IMR-90 (cell line): ENCODE measurements at regions not wholly inside any gene's neighbourhood (a gene's known extent, or its start where the extent isn't known, plus 50 kb on each side); places are given as distances from the start of the nearest gene placed in this dataset.
A peak's percentile ranks its signal among the peaks of the same experiment; 100 is the strongest.

Experiments used
- ATAC-seq: fragments of 200-7000 bp; cut with Tn5 transposase; 2 replicates; pipeline ENCODE4 v1.9.1; 2020; ENCODE audit warnings: low read depth, mild to moderate bottlenecking, moderate library complexity
- BruUV-seq: library from RNA; stranded (reverse); fragments of 400-500 nt; replicated peaks from 2 replicates; lab custom pipeline; 2021; lab: Mats Ljungman, UMichigan
- CTCF ChIA-PET: fragments of 300-600 bp; formaldehyde crosslinking; extraction: SDS; loops from one replicate; lab custom pipeline; 2021; ENCODE audit warnings: antibody characterized with exemption; lab: Yijun Ruan, JAX
- POLR2A ChIA-PET: fragments of 300-600 bp; sonication (Branson Sonifier 250); formaldehyde crosslinking; loops from one replicate; lab custom pipeline; 2022; ENCODE audit warnings: antibody characterized with exemption; ENCODE audit not compliant: unreplicated experiment; lab: Charles Lee
- DNase-seq: peaks from one replicate; pipeline ENCODE4 v3.0.0; 2013
- H2AFZ ChIP-seq: replicated peaks from 2 replicates; pipeline ENCODE3; 2013; ENCODE audit warnings: low read length, mild to moderate bottlenecking; ENCODE audit not compliant: poor library complexity
- H2AK5ac ChIP-seq: 2 replicates; pipeline ENCODE4 v1.6.1; 2013; ENCODE audit warnings: low read depth, low read length, inconsistent platforms
- H2AK9ac ChIP-seq: replicated peaks from 2 replicates; pipeline ENCODE3; 2013; ENCODE audit warnings: mild to moderate bottlenecking, low read depth, low read length, moderate library complexity; ENCODE audit not compliant: poor library complexity
- H2BK120ac ChIP-seq: 2 replicates; pipeline ENCODE4 v1.6.1; 2013; ENCODE audit warnings: low read depth, low read length, inconsistent platforms
- H2BK15ac ChIP-seq: 3 replicates; pipeline ENCODE4 v1.6.1; 2013; ENCODE audit warnings: low read depth, low read length, inconsistent platforms
- H2BK20ac ChIP-seq: 2 replicates; pipeline ENCODE4 v1.6.1; 2013; ENCODE audit warnings: low read depth, mild to moderate bottlenecking, inconsistent platforms, low read length, moderate library complexity
- H2BK5ac ChIP-seq: 2 replicates; pipeline ENCODE4 v1.6.1; 2013; ENCODE audit warnings: mild to moderate bottlenecking, low read depth, low read length, inconsistent platforms; ENCODE audit not compliant: poor library complexity, severe bottlenecking
- H3K14ac ChIP-seq: replicated peaks from 2 replicates; pipeline ENCODE4 v1.6.1; 2013; ENCODE audit warnings: low read depth, low read length, inconsistent platforms
- H3K18ac ChIP-seq: 2 replicates; pipeline ENCODE4 v1.6.1; 2013; ENCODE audit warnings: low read depth, low read length, control low read depth
- H3K23ac ChIP-seq: 2 replicates; pipeline ENCODE4 v1.6.1; 2013; ENCODE audit warnings: low read depth, low read length, inconsistent platforms
- H3K27ac ChIP-seq: 2 replicates; pipeline ENCODE4 v1.5.1; 2013; ENCODE audit warnings: mild to moderate bottlenecking, control low read depth, low read length; ENCODE audit not compliant: insufficient read depth
- H3K27me3 ChIP-seq: 2 replicates; pipeline ENCODE4 v1.6.1; 2013; ENCODE audit warnings: low read length; ENCODE audit not compliant: control insufficient read depth, insufficient read depth
- H3K36me3 ChIP-seq: 2 replicates; pipeline ENCODE4 v1.6.1; 2013; ENCODE audit warnings: low read length, mixed read lengths; ENCODE audit not compliant: control insufficient read depth, insufficient read depth
- H3K4ac ChIP-seq: 2 replicates; pipeline ENCODE4 v1.6.1; 2013; ENCODE audit warnings: low read depth, low read length, inconsistent platforms
- H3K4me1 ChIP-seq: 2 replicates; pipeline ENCODE4 v1.6.1; 2013; ENCODE audit warnings: low read length, mixed read lengths; ENCODE audit not compliant: control insufficient read depth, insufficient read depth
- H3K4me2 ChIP-seq: 2 replicates; pipeline ENCODE4 v1.6.1; 2013; ENCODE audit warnings: low read depth, mild to moderate bottlenecking, control low read depth, low read length, moderate library complexity
- H3K4me3 ChIP-seq: 2 replicates; pipeline ENCODE4 v1.5.1; 2013; ENCODE audit warnings: low read depth, mild to moderate bottlenecking, control low read depth, low read length, moderate library complexity; ENCODE audit not compliant: insufficient read depth
- H3K56ac ChIP-seq: 2 replicates; pipeline ENCODE4 v1.6.1; 2013; ENCODE audit warnings: low read length, inconsistent platforms; ENCODE audit not compliant: insufficient read depth; ENCODE audit errors: extremely low read depth
- H3K79me1 ChIP-seq, 2 experiments: 2 replicates each; pipeline ENCODE4 v1.6.1; 2013; ENCODE audit warnings: low read length in 2 of 2, inconsistent platforms in 1 of 2, low read depth in 1 of 2
- H3K9ac ChIP-seq: 2 replicates; pipeline ENCODE4 v1.6.1; 2013; ENCODE audit warnings: low read depth, low read length, control low read depth
- H3K9me1 ChIP-seq: 2 replicates; pipeline ENCODE4 v1.6.1; 2013; ENCODE audit warnings: low read length, inconsistent platforms; ENCODE audit not compliant: insufficient read depth
- H3K9me3 ChIP-seq: 2 replicates; pipeline ENCODE4 v1.6.1; 2013; ENCODE audit warnings: low read length; ENCODE audit not compliant: control insufficient read depth, insufficient read depth
- H4K20me1 ChIP-seq: 2 replicates; pipeline ENCODE4 v1.6.1; 2013; ENCODE audit warnings: low read length, inconsistent platforms; ENCODE audit not compliant: insufficient read depth
- H4K5ac ChIP-seq: 2 replicates; pipeline ENCODE4 v1.6.1; 2013; ENCODE audit warnings: mild to moderate bottlenecking, low read depth, low read length, control low read depth
- H4K8ac ChIP-seq, 2 experiments: 2 replicates each; pipeline ENCODE4 v1.6.1; 2013; ENCODE audit warnings: low read depth in 2 of 2, low read length in 2 of 2, control low read depth in 1 of 2, inconsistent platforms in 1 of 2
- H4K91ac ChIP-seq: 2 replicates; pipeline ENCODE4 v1.6.1; 2013; ENCODE audit warnings: low read depth, low read length, inconsistent platforms; ENCODE audit not compliant: insufficient read depth
- CEBPB ChIP-seq: IDR thresholded peaks from 2 replicates; pipeline ENCODE4 v1.6.1; 2012; ENCODE audit warnings: low read depth, low read length, improper control_type of control experiment
- FOS ChIP-seq: fragments of 150-350 bp; IDR thresholded peaks from 2 replicates; pipeline ENCODE4 v1.6.1; 2016; ENCODE audit warnings: low read depth, low read length
- MAFK ChIP-seq: IDR thresholded peaks from 2 replicates; pipeline ENCODE4 v1.6.1; 2012; ENCODE audit warnings: low read depth, low read length, improper control_type of control experiment
- NFE2L2 ChIP-seq: fragments of 150-350 bp; IDR thresholded peaks from 2 replicates; pipeline ENCODE4 v1.6.1; 2016; ENCODE audit warnings: low read depth, mild to moderate bottlenecking, low read length
- RCOR1 ChIP-seq: IDR thresholded peaks from 2 replicates; pipeline ENCODE4 v1.6.1; 2012; ENCODE audit warnings: mild to moderate bottlenecking, low read length, improper control_type of control experiment; ENCODE audit not compliant: insufficient replicate concordance
- WGBS, 2 experiments: methylation state at CpG; one replicate each; pipeline versions ENCODE4 v1.1.5 to v1.1.7; 2013; ENCODE audit warnings: missing lambda C conversion rate in 2 of 2; ENCODE audit not compliant: insufficient read length in 1 of 2; ENCODE audit errors: extremely low coverage in 2 of 2; 5-methylcytosine and 5-hydroxymethylcytosine counted together
- dilution Hi-C: fragments of 300-500 bp; cut with HindIII; formaldehyde crosslinking; loops from one replicate; pipeline ENCODE4 v1.14.3; 2018; ENCODE audit warnings: low sequenced_read_pairs; ENCODE audit not compliant: unreplicated experiment
- in situ Hi-C: fragments of 300-500 bp; cut with MboI; formaldehyde crosslinking; loops from 3 replicates; pipeline ENCODE4 v1.14.3; 2019; ENCODE audit warnings: low sequenced_read_pairs, inconsistent platforms, mixed read lengths
- intact Hi-C: fragments of 100-400 bp; cut with micrococcal nuclease; formaldehyde crosslinking; loops from 2 replicates; pipeline ENCODE4 v1.10.0; 2022
- TF ChIP-seq, protein P1 (sequence below): conservative IDR thresholded peaks from 2 replicates; pipeline ENCODE4 v1.5.1; 2012; ENCODE audit warnings: mild to moderate bottlenecking, low read depth, low read length, improper control_type of control experiment

- peak overlapping the region; percentile 95 for H2BK5ac ChIP-seq
- H3K4me1 ChIP-seq: peaks cover 19% of the 10 kb centered on the region
- no peak overlapping the region for H3K4me3 ChIP-seq
- H3K9me3 ChIP-seq: peaks cover 8% of the 10 kb centered on the region
- H3K27me3 ChIP-seq: no peaks in the 10 kb centered on the region
- peak overlapping the region; percentile 100 for H2BK120ac ChIP-seq
- peak; percentile 26; the same call in 1 of the 2 replicates for TF ChIP-seq MAFK
- TF ChIP-seq, protein P1, sequence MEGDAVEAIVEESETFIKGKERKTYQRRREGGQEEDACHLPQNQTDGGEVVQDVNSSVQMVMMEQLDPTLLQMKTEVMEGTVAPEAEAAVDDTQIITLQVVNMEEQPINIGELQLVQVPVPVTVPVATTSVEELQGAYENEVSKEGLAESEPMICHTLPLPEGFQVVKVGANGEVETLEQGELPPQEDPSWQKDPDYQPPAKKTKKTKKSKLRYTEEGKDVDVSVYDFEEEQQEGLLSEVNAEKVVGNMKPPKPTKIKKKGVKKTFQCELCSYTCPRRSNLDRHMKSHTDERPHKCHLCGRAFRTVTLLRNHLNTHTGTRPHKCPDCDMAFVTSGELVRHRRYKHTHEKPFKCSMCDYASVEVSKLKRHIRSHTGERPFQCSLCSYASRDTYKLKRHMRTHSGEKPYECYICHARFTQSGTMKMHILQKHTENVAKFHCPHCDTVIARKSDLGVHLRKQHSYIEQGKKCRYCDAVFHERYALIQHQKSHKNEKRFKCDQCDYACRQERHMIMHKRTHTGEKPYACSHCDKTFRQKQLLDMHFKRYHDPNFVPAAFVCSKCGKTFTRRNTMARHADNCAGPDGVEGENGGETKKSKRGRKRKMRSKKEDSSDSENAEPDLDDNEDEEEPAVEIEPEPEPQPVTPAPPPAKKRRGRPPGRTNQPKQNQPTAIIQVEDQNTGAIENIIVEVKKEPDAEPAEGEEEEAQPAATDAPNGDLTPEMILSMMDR: 0 out of 2 replicates have a peak, but pooled peaks have one; percentile 0
- TF ChIP-seq RCOR1: peak; percentile 17
- TF ChIP-seq CEBPB: peak; percentile 41; the same call in 1 of the 2 replicates
- TF ChIP-seq NFE2L2: no peak
- peak; percentile 55; the same call in 1 of the 2 replicates for TF ChIP-seq FOS
- ChIA-PET POLR2A (no interaction called here), CTCF (interaction anchor here (1.1 to 2.1 kb wide), 2 partner anchors 26 to 172 kb away, joined by 4 to 9 read pairs; no protein-coding TSS in a partner anchor)
- no peaks in the 10 kb centered on the region for H4K20me1 ChIP-seq
- ATAC-seq (peak; percentile 91), DNase-seq (peak; percentile 99)
- peaks cover 13% of the 10 kb centered on the region for H3K9me1 ChIP-seq
- H3K18ac ChIP-seq: peak overlapping the region; percentile 94
- H3K56ac ChIP-seq: peak overlapping the region; percentile 78
- peak overlapping the region; percentile 25 to 97; a peak in 3 of 4 replicates for H4K8ac ChIP-seq
- peak overlapping the region; percentile 96 for H3K4ac ChIP-seq
- peak overlapping the region; percentile 94 for H3K27ac ChIP-seq
- in situ Hi-C loops (no loop called here), dilution Hi-C loops (no loop called here), intact Hi-C loops (loop anchor here (1.0 to 2.0 kb wide), 4 partner anchors 48 to 541 kb away; partner anchors contain the start of gene DUSP10)
- H2AK9ac ChIP-seq: peak overlapping the region; percentile 12
- H3K14ac ChIP-seq: peak overlapping the region; percentile 93
- BruUV-seq: no TSS peak
- peak overlapping the region; percentile 39 for H3K9ac ChIP-seq
- peak overlapping the region; percentile 66 for H4K5ac ChIP-seq
- H3K4me2 ChIP-seq: peak overlapping the region; percentile 27
- peak overlapping the region; percentile 90; the same call in 2 of the 3 replicates for H2BK15ac ChIP-seq
- H2BK20ac ChIP-seq: peak overlapping the region; percentile 99
- H4K91ac ChIP-seq: peak overlapping the region; percentile 94
- no peaks in the 10 kb centered on the region for H3K36me3 ChIP-seq
- H2AK5ac ChIP-seq: peak overlapping the region; percentile 95; the same call in 1 of the 2 replicates
- no peak overlapping the region for H2AFZ ChIP-seq
- H3K79me1 ChIP-seq: no peaks in the 10 kb centered on the region
- peak overlapping the region; percentile 99 for H3K23ac ChIP-seq
- 0% methylated on average over 1 of the region's 4 CpGs; no CpG with 5 or more reads in 1 of the 2 experiments for WGBS, 2 experiments
Measured at GRCh38 chr1:222283147-222283768, 264.6 kb downstream of the HHIPL2 start.
